ENCODE measurements at regions not wholly inside any gene's neighbourhood (a gene's known extent, or its start where the extent isn't known, plus 50 kb on each side); places are given as distances from the start of the nearest gene placed in this dataset.
A peak's percentile ranks its signal among the peaks of the same experiment; 100 is the strongest.

- Histone ChIP-seq H2AFZ (no peak overlapping the region), H3K4me2 (no peak overlapping the region), H4K20me1 (ENCODE audit: insufficient read depth, poor library complexity, severe bottlenecking) (no peaks in the 10 kb centered on the region)
These were observed 452.1 kb upstream of the ST6GAL2 start for GRCh38 chr2:107338059-107338458.

DNA sequence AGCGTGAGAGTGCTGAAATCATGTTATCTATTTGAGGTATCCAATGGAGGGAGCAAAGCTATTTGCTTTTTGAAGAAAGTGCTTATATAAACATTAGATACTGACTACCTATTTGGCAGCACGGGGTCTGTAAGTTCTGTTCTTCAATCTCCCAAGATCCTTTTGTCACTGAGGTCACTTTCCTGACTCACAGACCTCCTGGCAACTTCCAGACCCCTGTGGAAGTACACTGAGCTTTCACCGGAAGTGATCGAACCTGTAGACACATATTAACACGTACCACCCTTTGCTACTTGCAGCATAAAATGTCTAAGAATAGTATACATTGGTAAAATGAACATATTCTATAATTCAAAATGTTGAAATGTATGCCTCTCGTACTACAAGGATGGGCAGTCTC, 452.6 kb upstream of the ST6GAL2 start:
- 75% methylated on average over 6 of the region's 6 CpGs for WGBS (ENCODE audit: low lambda C conversion rate, missing lambda C conversion rate)
- no peaks in the 10 kb centered on the region for H3K36me3 ChIP-seq (replicated peaks; ENCODE audit: insufficient read depth, low read depth)

More at GRCh38 chr2:107338059-107338458, 452.1 kb upstream of the ST6GAL2 start:
- H3K27ac ChIP-seq, result peak overlapping the region; percentile 19
- DNase-seq (ENCODE audit: low spot score), result no peak
- no peaks in the 10 kb centered on the region for H3K27me3 ChIP-seq
- H3K9me2 ChIP-seq (replicated peaks; ENCODE audit: insufficient read depth), result no peaks in the 10 kb centered on the region
- H3K4me3 ChIP-seq, result no peak overlapping the region
- 65% methylated on average over 3 of the region's 3 CpGs for WGBS (ENCODE audit: low lambda C conversion rate, missing lambda C conversion rate)
- H3K4me1 ChIP-seq (ENCODE audit: insufficient read depth), result no peaks in the 10 kb centered on the region
- no peaks in the 10 kb centered on the region for H3K79me2 ChIP-seq
- no peak for TF ChIP-seq EZH2 (IDR thresholded peaks at IDR 0.05; ENCODE audit: borderline replicate concordance)
- no peak for TF ChIP-seq EZH2phosphoT487 (IDR thresholded peaks at IDR 0.05; ENCODE audit: low read depth, severe bottlenecking, unreplicated experiment)
- TF ChIP-seq, protein P1, sequence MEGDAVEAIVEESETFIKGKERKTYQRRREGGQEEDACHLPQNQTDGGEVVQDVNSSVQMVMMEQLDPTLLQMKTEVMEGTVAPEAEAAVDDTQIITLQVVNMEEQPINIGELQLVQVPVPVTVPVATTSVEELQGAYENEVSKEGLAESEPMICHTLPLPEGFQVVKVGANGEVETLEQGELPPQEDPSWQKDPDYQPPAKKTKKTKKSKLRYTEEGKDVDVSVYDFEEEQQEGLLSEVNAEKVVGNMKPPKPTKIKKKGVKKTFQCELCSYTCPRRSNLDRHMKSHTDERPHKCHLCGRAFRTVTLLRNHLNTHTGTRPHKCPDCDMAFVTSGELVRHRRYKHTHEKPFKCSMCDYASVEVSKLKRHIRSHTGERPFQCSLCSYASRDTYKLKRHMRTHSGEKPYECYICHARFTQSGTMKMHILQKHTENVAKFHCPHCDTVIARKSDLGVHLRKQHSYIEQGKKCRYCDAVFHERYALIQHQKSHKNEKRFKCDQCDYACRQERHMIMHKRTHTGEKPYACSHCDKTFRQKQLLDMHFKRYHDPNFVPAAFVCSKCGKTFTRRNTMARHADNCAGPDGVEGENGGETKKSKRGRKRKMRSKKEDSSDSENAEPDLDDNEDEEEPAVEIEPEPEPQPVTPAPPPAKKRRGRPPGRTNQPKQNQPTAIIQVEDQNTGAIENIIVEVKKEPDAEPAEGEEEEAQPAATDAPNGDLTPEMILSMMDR (IDR thresholded peaks at IDR 0.05; ENCODE audit: poor library complexity), result no peak
- no peaks in the 10 kb centered on the region for H3K9me3 ChIP-seq (ENCODE audit: low read depth)
- H3K36me3 ChIP-seq (replicated peaks; ENCODE audit: insufficient read depth, low read depth), result no peaks in the 10 kb centered on the region

DNA sequence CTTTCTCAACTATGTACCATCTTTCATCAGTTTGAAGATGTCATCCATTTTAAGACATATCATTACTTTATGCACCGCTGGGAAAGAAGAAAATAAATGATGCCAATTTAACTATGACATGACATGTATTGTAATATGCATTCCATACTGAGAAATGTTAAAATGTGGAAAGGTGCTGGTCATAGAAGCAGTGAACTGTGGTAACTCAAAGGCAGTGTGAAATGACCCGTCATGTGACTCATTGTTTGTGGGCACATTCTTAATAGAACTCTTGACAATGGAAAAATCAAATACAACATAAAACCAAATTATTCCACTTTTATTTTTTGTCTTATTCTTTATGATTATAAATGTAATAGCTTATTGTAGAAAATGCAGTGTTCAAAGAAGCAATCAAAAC, 455.0 kb upstream of the ST6GAL2 start:
- Histone ChIP-seq H4K20me1 (ENCODE audit: insufficient read depth, poor library complexity, severe bottlenecking) (no peaks in the 10 kb centered on the region), H3K9me2 (replicated peaks; ENCODE audit: insufficient read depth) (no peaks in the 10 kb centered on the region), H3K27me3 (no peaks in the 10 kb centered on the region), H3K4me2 (no peak overlapping the region), H3K4me3 (no peak overlapping the region), H2AFZ (no peak overlapping the region), H3K79me2 (no peaks in the 10 kb centered on the region), H3K27ac (no peak overlapping the region), H3K4me1 (ENCODE audit: insufficient read depth) (no peaks in the 10 kb centered on the region), H3K36me3 (replicated peaks; ENCODE audit: insufficient read depth, low read depth) (no peaks in the 10 kb centered on the region), H3K9me3 (ENCODE audit: low read depth) (no peaks in the 10 kb centered on the region)
- WGBS (ENCODE audit: low lambda C conversion rate, missing lambda C conversion rate), result 96% methylated on average over 2 of the region's 2 CpGs
- TF ChIP-seq, protein P1 (IDR thresholded peaks at IDR 0.05; ENCODE audit: poor library complexity), result no peak
- TF ChIP-seq EZH2 (IDR thresholded peaks at IDR 0.05; ENCODE audit: borderline replicate concordance), result no peak
- no peak for TF ChIP-seq EZH2phosphoT487 (IDR thresholded peaks at IDR 0.05; ENCODE audit: low read depth, severe bottlenecking, unreplicated experiment)
- DNase-seq (ENCODE audit: low spot score), result no peak

More for the DNA sequence above, 452.6 kb upstream of the ST6GAL2 start:
- Histone ChIP-seq H3K79me2 (no peaks in the 10 kb centered on the region), H4K20me1 (ENCODE audit: insufficient read depth, poor library complexity, severe bottlenecking) (no peaks in the 10 kb centered on the region), H3K4me3 (no peak overlapping the region), H3K4me2 (no peak overlapping the region), H2AFZ (no peak overlapping the region), H3K27me3 (no peaks in the 10 kb centered on the region), H3K27ac (no peak overlapping the region), H3K4me1 (ENCODE audit: insufficient read depth) (no peaks in the 10 kb centered on the region), H3K9me2 (replicated peaks; ENCODE audit: insufficient read depth) (no peaks in the 10 kb centered on the region), H3K9me3 (ENCODE audit: low read depth) (no peaks in the 10 kb centered on the region)
- TF ChIP-seq EZH2phosphoT487 (IDR thresholded peaks at IDR 0.05; ENCODE audit: low read depth, severe bottlenecking, unreplicated experiment) (no peak), EZH2 (IDR thresholded peaks at IDR 0.05; ENCODE audit: borderline replicate concordance) (no peak)
- TF ChIP-seq, protein P1 (IDR thresholded peaks at IDR 0.05; ENCODE audit: poor library complexity), result no peak
- DNase-seq (ENCODE audit: low spot score), result no peak

GRCh38 chr2:107349329-107349728, 463.4 kb upstream of the ST6GAL2 start:
- Histone ChIP-seq H3K9me2 (replicated peaks; ENCODE audit: insufficient read depth) (no peaks in the 10 kb centered on the region), H3K4me2 (no peak overlapping the region), H3K27ac (no peak overlapping the region), H3K9me3 (ENCODE audit: low read depth) (peaks cover 4% of the 10 kb centered on the region), H3K4me1 (ENCODE audit: insufficient read depth) (no peaks in the 10 kb centered on the region), H4K20me1 (ENCODE audit: insufficient read depth, poor library complexity, severe bottlenecking) (no peaks in the 10 kb centered on the region), H3K4me3 (no peak overlapping the region), H2AFZ (no peak overlapping the region), H3K27me3 (no peaks in the 10 kb centered on the region), H3K36me3 (replicated peaks; ENCODE audit: insufficient read depth, low read depth) (no peaks in the 10 kb centered on the region), H3K79me2 (no peaks in the 10 kb centered on the region)
- no peak for DNase-seq (ENCODE audit: low spot score)
- WGBS (ENCODE audit: low lambda C conversion rate, missing lambda C conversion rate), result 92% methylated on average over 4 of the region's 4 CpGs
- TF ChIP-seq EZH2phosphoT487 (IDR thresholded peaks at IDR 0.05; ENCODE audit: low read depth, severe bottlenecking, unreplicated experiment) (no peak), EZH2 (IDR thresholded peaks at IDR 0.05; ENCODE audit: borderline replicate concordance) (no peak)
- TF ChIP-seq, protein P1 (IDR thresholded peaks at IDR 0.05; ENCODE audit: poor library complexity), result no peak

Data from hepatocyte (in vitro differentiated cells).